ENCODE measurements at regions not wholly inside any gene's neighbourhood (a gene's known extent, or its start where the extent isn't known, plus 50 kb on each side); places are given as distances from the start of the nearest gene placed in this dataset.

- Histone ChIP-seq H3K36me3 (replicated peaks; ENCODE audit: insufficient read depth, low read depth) (no peaks in the 10 kb centered on the region), H3K27ac (no peak overlapping the region), H3K9me2 (replicated peaks; ENCODE audit: insufficient read depth) (no peaks in the 10 kb centered on the region), H3K4me3 (no peak overlapping the region), H4K20me1 (ENCODE audit: insufficient read depth, poor library complexity, severe bottlenecking) (no peaks in the 10 kb centered on the region), H3K27me3 (no peaks in the 10 kb centered on the region), H3K4me1 (ENCODE audit: insufficient read depth) (no peaks in the 10 kb centered on the region), H3K9me3 (ENCODE audit: low read depth) (no peaks in the 10 kb centered on the region), H2AFZ (no peak overlapping the region), H3K79me2 (no peaks in the 10 kb centered on the region), H3K4me2 (no peak overlapping the region)
- TF ChIP-seq EZH2phosphoT487 (IDR thresholded peaks at IDR 0.05; ENCODE audit: low read depth, severe bottlenecking, unreplicated experiment) (no peak), EZH2 (IDR thresholded peaks at IDR 0.05; ENCODE audit: borderline replicate concordance) (no peak)
- TF ChIP-seq, protein P1, sequence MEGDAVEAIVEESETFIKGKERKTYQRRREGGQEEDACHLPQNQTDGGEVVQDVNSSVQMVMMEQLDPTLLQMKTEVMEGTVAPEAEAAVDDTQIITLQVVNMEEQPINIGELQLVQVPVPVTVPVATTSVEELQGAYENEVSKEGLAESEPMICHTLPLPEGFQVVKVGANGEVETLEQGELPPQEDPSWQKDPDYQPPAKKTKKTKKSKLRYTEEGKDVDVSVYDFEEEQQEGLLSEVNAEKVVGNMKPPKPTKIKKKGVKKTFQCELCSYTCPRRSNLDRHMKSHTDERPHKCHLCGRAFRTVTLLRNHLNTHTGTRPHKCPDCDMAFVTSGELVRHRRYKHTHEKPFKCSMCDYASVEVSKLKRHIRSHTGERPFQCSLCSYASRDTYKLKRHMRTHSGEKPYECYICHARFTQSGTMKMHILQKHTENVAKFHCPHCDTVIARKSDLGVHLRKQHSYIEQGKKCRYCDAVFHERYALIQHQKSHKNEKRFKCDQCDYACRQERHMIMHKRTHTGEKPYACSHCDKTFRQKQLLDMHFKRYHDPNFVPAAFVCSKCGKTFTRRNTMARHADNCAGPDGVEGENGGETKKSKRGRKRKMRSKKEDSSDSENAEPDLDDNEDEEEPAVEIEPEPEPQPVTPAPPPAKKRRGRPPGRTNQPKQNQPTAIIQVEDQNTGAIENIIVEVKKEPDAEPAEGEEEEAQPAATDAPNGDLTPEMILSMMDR (IDR thresholded peaks at IDR 0.05; ENCODE audit: poor library complexity), result no peak
- 88% methylated on average over 5 of the region's 5 CpGs for WGBS (ENCODE audit: low lambda C conversion rate, missing lambda C conversion rate)
- no peak for DNase-seq (ENCODE audit: low spot score)
Measured at GRCh38 chr4:43864616-43865146, 583.9 kb downstream of the KCTD8 start.

DNA sequence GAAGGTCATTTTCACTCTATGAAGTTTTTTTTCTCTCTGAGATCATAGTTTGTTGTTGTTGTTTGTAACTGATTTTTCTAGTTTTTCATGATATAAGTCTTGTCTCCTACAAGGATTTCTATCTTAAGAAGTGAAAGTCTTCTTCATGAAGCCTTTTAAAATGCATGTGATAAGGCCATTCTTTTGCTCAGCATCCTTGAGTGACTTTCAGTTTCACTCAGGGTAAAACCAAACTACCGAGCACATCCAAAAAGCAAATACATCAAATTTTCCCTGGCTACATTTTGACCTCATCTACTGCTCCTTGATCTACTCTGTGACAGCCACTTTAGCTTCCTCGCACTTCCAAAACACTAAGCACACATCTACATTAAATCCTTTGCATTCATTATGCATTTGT, 580.7 kb downstream of the KCTD8 start:
- Histone ChIP-seq H2AFZ (no peak overlapping the region), H3K79me2 (no peaks in the 10 kb centered on the region), H3K36me3 (replicated peaks; ENCODE audit: insufficient read depth, low read depth) (no peaks in the 10 kb centered on the region), H4K20me1 (ENCODE audit: insufficient read depth, poor library complexity, severe bottlenecking) (no peaks in the 10 kb centered on the region), H3K9me2 (replicated peaks; ENCODE audit: insufficient read depth) (no peaks in the 10 kb centered on the region), H3K27ac (no peak overlapping the region), H3K4me3 (no peak overlapping the region), H3K4me2 (no peak overlapping the region), H3K27me3 (no peaks in the 10 kb centered on the region), H3K9me3 (ENCODE audit: low read depth) (no peaks in the 10 kb centered on the region), H3K4me1 (ENCODE audit: insufficient read depth) (no peaks in the 10 kb centered on the region)
- TF ChIP-seq, protein P1 (IDR thresholded peaks at IDR 0.05; ENCODE audit: poor library complexity), result no peak
- no peak for TF ChIP-seq EZH2 (IDR thresholded peaks at IDR 0.05; ENCODE audit: borderline replicate concordance)
- no peak for TF ChIP-seq EZH2phosphoT487 (IDR thresholded peaks at IDR 0.05; ENCODE audit: low read depth, severe bottlenecking, unreplicated experiment)
- WGBS (ENCODE audit: low lambda C conversion rate, missing lambda C conversion rate), result 70% methylated on average over 2 of the region's 2 CpGs
- no peak for DNase-seq (ENCODE audit: low spot score)

- no peaks in the 10 kb centered on the region for H3K4me1 ChIP-seq (ENCODE audit: insufficient read depth)
- H3K9me2 ChIP-seq (replicated peaks; ENCODE audit: insufficient read depth), result no peaks in the 10 kb centered on the region
- 84% methylated on average over 4 of the region's 4 CpGs for WGBS (ENCODE audit: low lambda C conversion rate, missing lambda C conversion rate)
- TF ChIP-seq EZH2 (IDR thresholded peaks at IDR 0.05; ENCODE audit: borderline replicate concordance), result no peak
- TF ChIP-seq EZH2phosphoT487 (IDR thresholded peaks at IDR 0.05; ENCODE audit: low read depth, severe bottlenecking, unreplicated experiment), result no peak
- TF ChIP-seq, protein P1 (IDR thresholded peaks at IDR 0.05; ENCODE audit: poor library complexity), result no peak
- H2AFZ ChIP-seq, result no peak overlapping the region
- no peaks in the 10 kb centered on the region for H3K9me3 ChIP-seq (ENCODE audit: low read depth)
- no peaks in the 10 kb centered on the region for H3K27me3 ChIP-seq
- DNase-seq (ENCODE audit: low spot score), result no peak
- H3K79me2 ChIP-seq, result no peaks in the 10 kb centered on the region
- H3K4me2 ChIP-seq, result no peak overlapping the region
- H3K36me3 ChIP-seq (replicated peaks; ENCODE audit: insufficient read depth, low read depth), result no peaks in the 10 kb centered on the region
- H3K4me3 ChIP-seq, result no peak overlapping the region
- no peak overlapping the region for H3K27ac ChIP-seq
- H4K20me1 ChIP-seq (ENCODE audit: insufficient read depth, poor library complexity, severe bottlenecking), result no peaks in the 10 kb centered on the region
Measured at GRCh38 chr4:43875655-43876054, 573.0 kb downstream of the KCTD8 start.

DNA sequence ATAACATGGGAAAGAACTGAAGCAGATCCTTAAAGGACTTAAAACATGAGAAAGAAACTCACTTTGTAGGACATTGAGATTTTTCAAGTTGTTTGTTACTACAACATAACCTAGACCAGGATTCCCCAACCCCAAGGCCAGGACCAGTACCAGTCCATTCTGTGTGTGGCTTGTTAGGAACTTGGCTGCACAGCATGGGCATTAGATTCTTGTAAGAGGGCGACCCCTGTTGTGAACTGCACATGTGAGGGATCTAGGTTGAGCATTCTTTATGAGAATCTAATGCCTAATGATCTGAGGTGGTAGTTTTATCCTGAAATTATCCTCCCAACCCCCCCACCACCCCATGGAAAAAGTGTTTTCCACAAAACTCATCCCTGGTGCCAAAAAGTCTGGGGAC, 566.1 kb downstream of the KCTD8 start:
- H3K4me2 ChIP-seq, result no peak overlapping the region
- DNase-seq (ENCODE audit: low spot score), result no peak
- no peak overlapping the region for H2AFZ ChIP-seq
- H3K27ac ChIP-seq, result no peak overlapping the region
- 89% methylated on average over 1 of the region's 1 CpG for WGBS (ENCODE audit: low lambda C conversion rate, missing lambda C conversion rate)
- TF ChIP-seq EZH2 (IDR thresholded peaks at IDR 0.05; ENCODE audit: borderline replicate concordance) (no peak), EZH2phosphoT487 (IDR thresholded peaks at IDR 0.05; ENCODE audit: low read depth, severe bottlenecking, unreplicated experiment) (no peak)
- TF ChIP-seq, protein P1 (IDR thresholded peaks at IDR 0.05; ENCODE audit: poor library complexity), result no peak
- no peaks in the 10 kb centered on the region for H3K36me3 ChIP-seq (replicated peaks; ENCODE audit: insufficient read depth, low read depth)
- H3K9me2 ChIP-seq (replicated peaks; ENCODE audit: insufficient read depth), result no peaks in the 10 kb centered on the region
- no peaks in the 10 kb centered on the region for H4K20me1 ChIP-seq (ENCODE audit: insufficient read depth, poor library complexity, severe bottlenecking)
- H3K79me2 ChIP-seq, result no peaks in the 10 kb centered on the region
- H3K27me3 ChIP-seq, result no peaks in the 10 kb centered on the region
- no peaks in the 10 kb centered on the region for H3K4me1 ChIP-seq (ENCODE audit: insufficient read depth)
- no peak overlapping the region for H3K4me3 ChIP-seq
- no peaks in the 10 kb centered on the region for H3K9me3 ChIP-seq (ENCODE audit: low read depth)
